CD4-positive, alpha-beta T cell treated with Interleukin-21 for 1 hour (primary cell): ENCODE measurements at regions not wholly inside any gene's neighbourhood (a gene's known extent, or its start where the extent isn't known, plus 50 kb on each side); places are given as distances from the start of the nearest gene placed in this dataset.

ENCODE experiments used
- DNase-seq: peaks from one replicate; pipeline ENCODE4 v3.0.0-alpha.2; 2020

DNA sequence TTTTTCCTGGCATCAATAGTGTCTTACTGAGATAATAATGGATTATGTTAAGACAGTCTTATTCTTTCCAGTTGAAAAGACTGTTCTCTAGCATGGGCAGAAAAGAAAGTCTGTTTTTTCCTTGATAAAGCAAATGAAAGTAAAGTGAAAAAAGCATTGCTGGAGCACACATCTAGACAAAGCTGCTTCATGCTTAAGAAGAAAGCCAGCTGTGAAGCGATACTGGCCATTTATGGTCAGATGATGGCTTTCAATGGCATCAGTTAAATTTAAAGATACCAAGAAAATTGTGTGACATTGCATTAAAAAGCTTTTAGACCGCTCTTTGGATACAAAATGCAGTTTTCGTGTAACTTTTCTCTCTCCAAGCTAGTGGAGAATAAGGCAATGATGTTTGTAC is 242.1 kb upstream of the TRAM1L1 start:
- DNase-seq = no peak

DNA sequence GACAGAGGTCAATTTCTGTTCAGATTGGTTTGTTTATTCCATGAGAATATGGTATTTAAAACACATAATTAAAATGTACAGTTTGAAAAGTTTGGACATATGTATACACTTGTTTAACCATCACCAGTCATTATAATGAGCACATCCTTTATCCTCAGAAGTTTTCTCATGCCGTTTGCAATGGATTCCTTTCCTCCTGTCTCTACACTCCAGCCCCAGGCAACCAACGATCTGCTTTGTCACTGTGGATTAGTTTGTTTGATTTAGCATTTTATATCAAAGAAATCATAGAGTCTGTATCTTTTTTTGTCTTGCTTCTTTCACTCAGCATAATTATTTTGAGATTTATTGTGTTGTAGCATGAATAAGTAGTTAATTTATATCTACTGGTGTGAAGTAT is 243.0 kb upstream of the TRAM1L1 start:
- no peak for DNase-seq

DNA sequence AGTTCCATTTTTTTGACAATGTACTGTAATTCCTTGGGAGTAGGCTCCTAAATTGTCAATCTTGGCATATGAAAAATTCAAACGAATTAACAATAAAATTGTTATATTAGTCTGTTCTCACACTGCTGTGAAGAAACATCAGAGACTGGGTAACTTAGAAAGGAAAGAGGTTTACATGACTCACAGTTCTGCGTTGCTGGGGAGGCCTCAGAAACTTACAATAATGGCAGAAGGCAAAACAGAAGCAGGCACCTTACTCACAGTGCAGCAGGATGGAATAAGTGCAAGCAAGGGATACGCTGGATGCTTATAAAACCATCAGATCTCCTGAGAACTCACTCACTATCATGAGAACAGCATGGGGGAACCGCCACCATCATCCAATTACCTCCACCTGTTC is 246.4 kb upstream of the TRAM1L1 start:
- DNase-seq = no peak

DNA sequence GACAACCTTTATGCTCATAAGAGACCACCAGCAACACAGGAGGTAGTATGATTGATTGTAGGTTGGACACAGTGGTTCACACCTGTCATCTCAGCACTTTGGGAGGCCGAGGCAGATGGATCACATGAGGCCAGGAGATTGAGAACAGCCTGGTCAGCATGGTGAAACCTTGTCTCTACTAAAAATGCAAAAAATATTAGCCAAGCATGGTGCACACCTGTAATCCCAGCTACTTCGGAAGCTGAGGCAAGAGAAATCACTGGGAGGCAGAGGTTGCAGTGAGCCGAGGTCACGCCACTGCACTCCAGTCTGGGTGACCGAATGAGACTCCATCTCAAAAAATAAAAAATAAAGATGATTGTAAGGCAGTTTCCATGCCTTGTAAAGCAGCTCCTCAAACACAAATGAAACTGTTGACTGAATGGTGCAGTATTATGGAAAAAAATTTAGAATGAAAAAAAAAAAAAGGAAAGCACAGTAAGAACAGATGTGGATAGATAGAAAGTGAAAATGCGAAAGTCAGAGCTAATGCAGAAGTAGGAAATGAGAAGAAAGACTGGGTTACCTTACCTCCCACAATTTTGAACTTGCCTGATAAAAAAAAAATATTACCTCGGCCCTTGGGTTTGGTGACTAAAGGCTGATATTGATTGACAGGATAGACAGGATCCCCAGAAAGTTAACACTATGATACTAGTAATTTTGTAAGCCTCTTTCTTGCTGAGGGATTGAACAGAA is 249.2 kb upstream of the TRAM1L1 start:
- no peak for DNase-seq

DNA sequence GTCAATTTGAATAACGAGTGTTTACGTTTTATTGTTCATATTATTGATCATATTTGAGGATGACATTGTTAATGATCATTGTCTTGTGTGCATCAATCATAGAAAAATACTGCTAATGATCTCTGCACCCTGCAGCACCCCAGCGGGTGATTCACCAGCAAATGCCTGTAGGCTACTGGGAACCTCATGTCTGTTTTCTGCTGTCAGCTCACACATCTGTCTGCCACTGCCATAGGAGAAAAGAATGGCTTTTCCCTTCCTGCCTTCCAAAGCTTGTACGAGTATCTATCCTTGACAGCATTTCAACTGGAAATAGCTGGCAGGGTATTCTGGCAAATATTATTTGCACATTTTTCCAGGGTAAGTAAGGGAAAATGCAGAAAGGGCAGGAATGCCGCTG is 272.1 kb upstream of the TRAM1L1 start:
- no peak for DNase-seq

DNA sequence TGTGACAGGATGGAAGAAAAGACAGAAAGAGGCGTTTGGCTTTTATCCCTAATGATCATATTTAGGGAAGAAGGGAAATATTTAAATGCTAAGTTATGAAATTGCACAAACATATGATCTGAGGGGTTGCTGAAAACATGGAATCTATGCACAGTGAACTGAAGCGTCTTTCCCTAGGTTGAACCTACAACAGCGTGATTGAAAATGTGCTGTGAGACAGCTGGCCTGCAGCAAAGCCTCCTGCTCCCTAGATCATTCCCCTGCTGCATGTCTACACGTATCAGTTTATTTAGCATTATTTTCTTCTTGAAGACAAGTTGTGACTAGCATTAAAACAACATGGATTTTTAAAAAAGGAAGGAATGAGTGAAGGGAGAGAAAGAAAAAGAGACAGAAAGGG is 272.5 kb upstream of the TRAM1L1 start:
- no peak for DNase-seq

DNA sequence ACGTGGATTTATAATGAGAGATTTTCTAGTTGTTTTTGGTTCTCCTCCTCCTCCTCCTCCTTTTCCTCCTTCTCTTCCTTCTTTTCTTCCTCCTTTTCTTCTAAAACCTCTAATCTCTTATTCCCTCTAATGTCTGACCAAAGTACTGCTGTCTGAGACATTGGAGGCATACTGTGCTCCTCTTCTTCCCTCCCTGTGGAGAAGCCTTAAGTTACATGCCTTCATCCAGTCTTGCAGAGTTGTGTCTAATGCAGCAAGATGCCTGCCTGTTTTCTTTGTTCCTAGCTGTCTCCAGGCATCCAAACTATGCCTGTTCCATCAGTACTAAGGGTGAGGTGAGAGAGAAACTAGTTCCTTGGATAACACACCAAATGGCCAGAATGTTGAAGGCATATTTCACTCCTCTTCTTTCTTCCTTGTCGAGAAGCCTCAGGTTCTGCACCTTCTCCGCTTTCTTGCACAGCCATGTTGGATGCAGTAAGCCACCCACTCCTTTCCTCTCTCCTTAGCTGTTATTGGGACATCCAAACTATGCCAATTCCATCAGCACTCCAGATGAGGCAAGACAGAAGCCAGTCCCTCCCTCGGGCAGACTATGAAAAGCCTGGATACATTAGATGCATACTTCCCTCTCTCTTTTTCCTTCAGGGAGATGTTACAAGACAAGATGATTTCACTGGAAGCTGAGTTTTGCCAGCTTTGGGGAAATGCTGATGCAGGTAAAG is 285.7 kb upstream of the TRAM1L1 start:
- no peak for DNase-seq

DNA sequence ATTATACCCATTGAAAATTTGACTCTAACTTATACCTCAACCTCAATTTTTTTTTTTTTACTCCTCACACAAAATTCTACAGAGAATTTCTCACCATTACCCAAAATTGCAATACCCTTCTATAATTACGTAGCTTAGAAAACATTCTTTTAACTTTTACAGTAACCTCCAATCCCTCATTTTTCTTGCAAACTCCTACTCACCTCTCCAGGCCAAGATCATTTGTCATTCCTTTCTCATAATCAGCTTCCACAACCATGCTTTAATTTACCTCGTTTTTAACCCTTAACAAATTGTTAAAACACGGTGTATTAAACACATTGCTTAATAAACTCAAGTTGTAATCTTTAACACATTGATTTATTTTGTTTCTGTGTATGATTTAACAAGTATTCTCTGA is 289.7 kb upstream of the TRAM1L1 start:
- DNase-seq = no peak

DNA sequence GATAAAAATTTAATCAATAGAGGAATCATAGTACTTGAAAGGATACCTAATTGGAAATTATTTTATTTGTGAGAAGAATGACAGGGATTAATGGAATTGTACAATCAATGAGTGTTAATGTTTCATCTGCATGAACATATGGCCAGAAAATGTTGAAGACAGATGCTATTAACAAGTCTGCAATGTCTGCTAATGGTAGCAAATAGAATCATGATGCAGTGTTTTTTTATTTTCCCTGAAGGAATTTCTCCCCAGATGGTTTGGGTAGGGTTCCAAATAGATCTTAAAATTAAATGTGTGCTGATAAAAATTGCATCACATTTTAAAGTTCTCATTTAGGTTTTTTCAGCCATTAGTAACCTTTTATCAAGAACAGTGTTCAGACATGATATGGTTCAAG is 291.3 kb upstream of the TRAM1L1 start:
- no peak for DNase-seq

DNA sequence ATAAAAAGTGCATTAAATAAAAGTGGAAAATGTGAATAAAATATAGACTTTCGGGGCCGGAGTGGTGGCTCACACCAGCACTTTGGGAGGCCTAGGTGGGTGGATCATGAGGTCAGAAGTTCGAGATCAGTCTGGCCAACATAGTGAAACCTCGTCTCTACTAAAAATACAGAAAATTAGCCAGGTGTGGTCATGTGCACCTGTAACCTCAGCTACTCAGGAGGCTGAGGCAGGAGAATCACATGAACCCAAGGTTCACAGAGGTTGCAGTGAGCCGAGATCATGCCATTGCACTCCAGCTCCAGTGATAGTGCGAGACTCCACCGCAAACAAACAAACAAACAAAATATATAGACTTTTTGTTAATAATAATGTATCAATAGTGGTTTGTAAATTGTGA is 293.6 kb upstream of the TRAM1L1 start:
- no peak for DNase-seq

DNA sequence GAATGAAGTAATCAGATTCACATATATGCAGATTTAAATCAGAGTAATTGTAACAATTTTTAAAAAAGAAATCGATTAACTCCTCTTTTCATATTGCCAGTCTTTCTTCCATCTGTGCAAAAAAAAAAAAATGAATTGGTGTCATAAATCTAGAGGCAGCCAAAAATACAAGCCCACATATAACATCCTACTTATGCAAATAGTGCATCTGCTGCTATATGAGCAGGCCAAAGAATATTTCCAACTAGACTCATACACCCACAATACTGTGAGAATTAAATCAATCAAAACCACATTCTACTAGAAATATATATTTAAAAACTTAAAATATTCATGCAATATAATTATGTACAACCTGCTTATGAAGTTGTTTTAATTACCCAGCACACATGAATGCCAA is 298.1 kb upstream of the TRAM1L1 start:
- no peak for DNase-seq

DNA sequence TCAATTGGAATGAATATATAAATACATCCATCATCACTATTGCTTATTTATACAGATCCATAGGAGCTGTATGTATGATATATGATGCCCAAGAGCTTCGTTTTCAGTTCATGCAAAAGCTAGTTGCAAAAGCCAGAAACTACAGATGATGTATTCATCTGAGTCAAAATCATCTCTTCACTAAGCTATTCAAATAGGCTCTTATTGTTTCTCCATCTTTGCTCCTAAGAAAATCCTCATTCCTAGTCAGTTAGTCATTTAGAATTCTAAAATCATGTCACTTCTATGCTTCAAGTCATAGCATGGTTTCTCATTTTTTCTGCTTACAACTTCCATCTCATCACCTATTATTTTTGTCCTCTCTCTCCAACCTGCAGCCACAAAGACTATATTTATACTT is 300.1 kb upstream of the TRAM1L1 start:
- no peak for DNase-seq

DNA sequence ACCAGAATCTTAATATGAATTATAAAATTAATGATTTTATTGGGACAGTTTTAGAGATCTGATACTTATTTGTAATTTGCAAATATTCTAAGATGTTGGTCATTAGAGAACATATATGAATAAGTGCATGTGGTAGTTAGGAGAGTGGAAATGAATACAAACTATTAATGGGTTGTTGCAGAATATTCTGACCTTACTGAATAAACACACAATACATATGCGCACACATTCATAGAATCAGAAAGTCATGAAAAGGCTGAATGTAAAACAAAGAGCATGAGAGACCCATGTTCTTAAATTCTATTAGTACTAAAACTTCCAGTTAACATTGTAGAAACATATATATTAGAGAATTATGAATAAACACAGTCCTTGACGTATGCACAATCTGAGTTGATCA is 301.7 kb upstream of the TRAM1L1 start:
- DNase-seq = no peak

DNA sequence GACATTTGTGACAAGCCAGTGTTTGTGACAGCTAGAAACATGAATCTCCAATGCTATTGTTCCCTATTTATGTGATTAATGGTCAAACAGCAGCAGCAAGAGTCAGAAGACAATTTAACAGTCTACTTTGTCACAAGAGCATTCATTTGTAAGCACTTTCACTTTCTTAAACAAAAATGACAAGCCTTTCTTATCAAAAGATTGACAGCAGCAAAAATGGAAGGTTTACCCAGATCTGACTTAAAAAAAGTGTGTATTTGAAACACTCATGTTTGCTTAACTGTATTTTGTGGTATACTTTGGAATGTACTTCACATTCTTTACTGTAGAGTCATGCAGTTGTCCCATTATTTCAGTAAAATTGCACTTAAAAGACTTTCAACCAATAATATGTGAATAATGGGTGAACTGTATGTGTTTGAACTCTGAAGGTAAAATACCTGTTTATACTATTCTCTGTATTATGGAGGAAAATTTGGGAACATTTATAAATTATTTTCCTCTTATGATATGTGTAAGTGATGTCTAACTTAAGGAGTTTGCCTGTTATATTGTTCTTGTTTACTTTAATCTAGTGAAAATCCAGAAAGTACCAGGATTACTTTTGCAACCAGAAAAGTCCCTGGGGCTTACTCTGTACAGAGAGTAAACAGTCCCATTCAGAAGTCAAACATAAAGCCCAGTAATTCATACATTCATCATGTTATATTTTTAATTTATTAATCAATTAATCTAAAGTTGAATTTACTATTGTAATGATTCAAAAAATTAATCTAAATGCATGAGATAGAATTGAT is 314.9 kb upstream of the TRAM1L1 start:
- DNase-seq = no peak

DNA sequence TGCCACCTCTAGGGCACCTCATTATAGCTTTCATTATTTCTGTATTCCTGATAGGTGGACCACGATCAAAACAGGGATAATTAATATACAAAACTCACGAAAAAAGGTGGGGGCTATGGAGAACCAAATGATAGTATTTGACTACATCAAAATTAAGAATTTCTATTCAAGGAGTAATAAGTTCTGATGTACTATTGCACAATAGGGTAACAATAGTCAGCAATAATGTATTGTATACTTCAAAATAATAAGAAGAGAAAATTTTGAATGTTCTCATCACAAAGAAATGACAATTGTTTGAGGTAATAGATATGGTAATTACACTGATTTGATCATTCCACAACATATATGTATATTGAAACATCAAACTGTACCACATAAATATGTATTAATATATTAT is 327.3 kb upstream of the TRAM1L1 start:
- no peak for DNase-seq

DNA sequence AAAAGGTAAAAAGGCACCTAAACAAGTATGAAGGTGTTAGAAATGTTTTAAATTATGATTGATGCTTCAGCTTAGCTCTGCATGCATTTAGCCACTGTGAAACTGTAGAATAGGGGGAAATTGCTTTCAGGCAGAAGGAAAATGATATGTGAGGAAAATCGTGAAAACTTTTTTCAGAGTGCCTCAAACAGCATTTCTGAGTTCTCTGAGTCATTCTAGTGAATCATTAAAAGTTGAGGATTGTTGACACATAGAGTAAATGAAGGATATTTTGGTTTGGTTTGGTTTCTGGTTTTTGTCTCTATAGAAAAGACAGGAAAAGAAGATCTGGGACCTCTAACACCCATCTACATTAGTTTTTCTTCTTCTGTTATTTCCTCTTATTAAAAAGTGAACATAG is 332.5 kb upstream of the TRAM1L1 start:
- no peak for DNase-seq

DNA sequence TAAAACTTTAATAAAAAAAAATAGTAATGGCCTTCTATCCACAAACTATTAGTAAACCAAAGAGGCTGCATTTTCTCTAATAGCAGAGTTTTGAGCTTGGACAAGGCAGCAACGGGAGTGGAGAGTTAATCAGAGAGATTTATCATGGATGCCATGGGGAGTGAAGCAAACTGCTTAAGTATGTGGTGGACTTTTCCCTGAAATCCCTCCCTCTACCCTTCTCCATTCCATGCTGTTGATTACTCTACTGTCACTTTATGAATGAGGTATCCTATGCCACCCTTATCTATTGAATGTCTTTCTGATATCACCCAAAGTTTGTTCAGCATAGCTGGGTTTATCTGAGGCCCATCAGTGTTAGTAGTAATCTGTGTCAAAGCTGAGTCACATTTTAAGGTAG is 335.6 kb upstream of the TRAM1L1 start:
- no peak for DNase-seq

DNA sequence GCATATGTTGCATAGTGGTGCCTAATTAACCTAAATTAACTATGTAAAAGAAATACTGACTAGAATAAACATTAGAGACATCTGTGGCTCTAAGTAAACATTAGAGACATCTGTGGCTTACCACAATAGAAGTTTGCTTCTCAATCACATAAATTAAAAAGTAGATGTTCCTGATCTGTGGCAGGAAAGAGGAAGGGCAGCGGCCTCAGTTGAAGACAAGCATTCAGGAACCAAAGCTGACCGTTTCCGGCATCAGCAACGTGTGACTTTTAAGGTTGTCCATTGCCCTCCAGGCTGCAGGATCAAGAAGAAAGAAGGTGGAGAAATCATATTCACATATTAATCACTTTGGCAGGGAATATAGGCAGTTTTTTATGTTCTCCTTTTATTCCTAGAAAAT is 336.3 kb upstream of the TRAM1L1 start:
- no peak for DNase-seq

DNA sequence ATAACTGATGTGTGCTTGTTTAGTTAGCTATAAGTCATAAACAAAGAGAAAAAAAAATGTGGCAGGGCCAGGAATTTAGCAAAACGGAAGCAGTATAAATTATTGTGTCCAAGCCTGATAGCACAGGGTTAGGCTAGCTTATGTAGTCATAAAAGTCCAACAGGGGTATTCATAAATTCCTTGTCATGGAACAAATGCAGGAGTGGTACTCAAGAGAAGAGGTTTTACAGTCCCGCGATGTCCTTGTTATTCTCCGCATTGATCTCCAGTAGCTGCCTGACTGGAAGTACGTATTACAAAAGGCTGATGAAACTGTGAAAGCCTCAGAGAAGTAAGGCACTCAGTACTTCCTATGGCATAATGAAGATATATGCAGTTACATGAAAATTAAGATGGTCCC is 336.9 kb upstream of the TRAM1L1 start:
- DNase-seq = no peak

DNA sequence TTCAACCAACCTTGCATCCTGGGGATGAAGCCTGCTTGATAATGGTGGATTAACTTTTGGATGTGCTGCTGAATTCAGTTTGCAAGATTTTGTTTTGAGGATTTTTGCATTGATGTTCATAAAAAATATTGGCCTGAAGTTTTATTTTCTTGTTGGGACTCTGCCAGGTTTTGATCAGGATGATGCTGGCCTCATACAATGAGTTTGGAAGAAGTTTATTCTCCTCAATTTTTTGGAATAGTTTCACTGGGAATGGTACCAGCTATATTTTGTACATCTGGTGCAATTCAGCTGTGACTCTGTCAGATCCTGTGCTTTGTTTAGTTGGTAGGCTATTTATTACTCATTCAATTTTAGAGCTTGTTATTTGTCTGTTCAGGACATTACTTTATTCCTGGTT is 340.3 kb upstream of the TRAM1L1 start:
- no peak for DNase-seq

DNA sequence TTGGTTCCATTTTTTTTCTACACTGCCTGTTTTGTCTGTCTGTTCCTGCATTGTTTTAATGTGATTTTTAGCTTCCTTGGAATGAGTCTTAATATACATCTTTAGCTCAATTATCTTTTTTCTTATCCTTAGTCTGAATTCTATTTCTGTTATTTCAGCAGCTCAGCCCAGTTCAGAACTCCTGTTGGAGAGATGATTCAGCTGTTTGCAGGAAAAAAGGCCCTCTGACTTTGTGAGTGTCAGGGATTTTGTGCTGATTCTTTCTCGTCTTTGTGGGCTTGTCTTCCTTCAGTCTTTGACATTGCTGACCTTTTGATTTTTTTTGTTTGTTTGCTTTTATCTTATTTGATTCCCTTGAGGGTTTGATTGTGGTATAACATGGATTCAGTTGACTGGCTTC is 343.2 kb upstream of the TRAM1L1 start:
- DNase-seq = no peak

DNA sequence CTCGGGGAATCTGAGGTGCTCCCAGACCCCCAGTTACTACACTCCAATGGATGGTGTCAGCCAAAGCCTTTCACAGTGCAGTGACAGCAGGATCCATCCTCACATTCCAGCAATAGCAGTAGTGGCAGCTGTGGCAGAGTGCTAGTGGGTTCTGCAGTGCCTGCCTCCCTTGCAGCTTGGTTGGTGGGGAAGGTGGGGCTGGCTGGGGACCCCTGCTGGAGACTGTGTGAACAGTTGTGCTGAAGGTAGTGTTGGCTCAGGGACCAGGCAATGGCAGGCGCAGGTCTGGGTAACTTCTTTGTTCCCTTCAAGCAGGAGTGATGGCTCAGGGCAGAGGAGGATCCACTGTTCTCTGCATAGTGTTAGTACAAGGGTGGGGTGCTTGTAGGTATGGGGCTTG is 343.7 kb upstream of the TRAM1L1 start:
- no peak for DNase-seq

DNA sequence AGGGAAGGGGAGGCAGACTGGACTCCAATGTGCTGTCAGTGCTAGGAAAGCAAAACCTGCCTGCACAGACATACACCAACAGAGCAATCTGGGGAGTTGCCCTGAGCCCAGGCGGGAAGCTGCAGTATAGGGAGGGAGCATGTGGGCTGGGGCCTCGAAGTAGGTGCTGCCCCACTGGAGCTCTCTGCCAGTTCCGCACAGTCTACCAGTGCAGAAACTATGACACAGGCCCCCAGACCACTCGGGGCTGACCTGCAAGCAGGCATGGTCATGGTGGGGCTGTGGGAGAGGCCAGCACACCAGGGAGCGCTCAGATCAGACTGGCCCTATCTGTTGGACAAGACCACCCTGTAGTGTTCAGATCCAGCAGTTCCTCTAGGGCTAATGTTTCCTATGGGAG is 344.1 kb upstream of the TRAM1L1 start:
- no peak for DNase-seq

DNA sequence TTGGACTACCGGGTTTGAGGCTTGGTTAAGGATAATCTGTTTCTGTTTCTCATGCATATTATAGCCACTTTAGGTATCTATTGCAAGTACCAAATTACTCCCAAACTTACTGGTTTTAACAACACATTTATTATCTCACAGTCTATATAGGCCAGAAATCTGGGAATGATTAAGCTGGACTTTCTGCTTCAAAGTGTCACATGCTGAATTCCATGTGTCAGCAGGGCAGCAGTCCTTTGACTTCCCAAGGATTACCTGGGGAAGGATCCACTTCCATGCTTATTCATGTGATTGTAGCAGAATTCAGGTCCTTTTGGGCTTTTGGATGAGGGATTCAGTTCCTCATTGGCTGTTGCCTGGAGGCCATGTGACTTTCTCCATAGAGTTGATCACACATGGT is 349.0 kb upstream of the TRAM1L1 start:
- DNase-seq = no peak
